ENCODE measurements at regions not wholly inside any gene's neighbourhood (a gene's known extent, or its start where the extent isn't known, plus 50 kb on each side); places are given as distances from the start of the nearest gene placed in this dataset.
"Not testable (repeated sequence)": the region's sequence is repeated elsewhere in the genome, so short reads cannot be mapped to it uniquely, and the experiment has no call there.

DNA sequence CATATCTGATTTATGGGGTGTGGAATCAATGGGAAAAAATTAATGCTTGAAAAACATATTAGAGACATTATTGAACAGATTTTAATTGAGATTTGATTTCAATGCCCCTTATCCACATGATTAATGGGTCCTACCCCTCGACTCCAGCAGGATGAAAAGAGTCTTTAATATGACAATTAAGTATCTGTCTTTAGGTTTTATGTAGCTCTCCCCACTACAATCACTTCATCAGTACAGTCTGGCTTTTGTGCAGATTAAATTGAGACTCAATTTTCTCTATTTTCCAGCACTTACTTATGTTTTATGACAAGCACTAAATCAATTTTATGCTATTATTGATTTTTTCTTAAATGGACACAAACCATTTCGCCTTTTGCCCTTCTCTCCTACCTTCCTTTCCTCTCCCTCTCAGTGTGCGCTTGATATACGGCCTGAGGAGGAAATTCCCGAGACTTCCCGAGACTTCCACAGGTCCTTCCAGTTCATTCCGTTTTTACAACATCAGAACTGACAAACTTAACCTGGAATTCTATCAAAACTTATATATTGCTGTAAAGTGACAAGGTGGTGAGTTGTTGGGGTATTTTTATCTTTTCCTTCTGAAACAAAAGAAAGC, 555.1 kb upstream of the SALL3 start:
- intact Hi-C loops (cut with DNase I), result no loop called here
- DNase-seq (ENCODE audit: low spot score), result no peak

DNA sequence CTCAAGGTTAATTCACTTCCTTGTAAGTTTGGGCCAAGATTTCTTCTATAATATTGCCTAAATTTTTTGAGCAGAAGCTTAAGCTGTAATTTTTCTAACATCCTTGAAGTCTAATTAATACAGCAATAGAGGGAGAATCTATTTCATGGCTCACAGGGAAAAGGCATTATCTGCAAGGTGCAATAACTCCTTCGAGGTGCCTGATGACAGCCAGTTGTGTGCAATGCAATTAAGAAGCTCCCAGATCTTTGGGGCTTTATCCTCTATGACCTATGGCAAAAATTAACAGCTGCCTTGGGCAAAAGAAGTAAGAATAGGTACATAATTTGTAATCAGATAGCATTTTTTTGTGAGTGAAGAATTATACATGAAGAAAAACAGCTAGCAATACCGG, 554.6 kb upstream of the SALL3 start:
- DNase-seq (ENCODE audit: low spot score), result no peak
- intact Hi-C loops (cut with DNase I), result no loop called here

DNA sequence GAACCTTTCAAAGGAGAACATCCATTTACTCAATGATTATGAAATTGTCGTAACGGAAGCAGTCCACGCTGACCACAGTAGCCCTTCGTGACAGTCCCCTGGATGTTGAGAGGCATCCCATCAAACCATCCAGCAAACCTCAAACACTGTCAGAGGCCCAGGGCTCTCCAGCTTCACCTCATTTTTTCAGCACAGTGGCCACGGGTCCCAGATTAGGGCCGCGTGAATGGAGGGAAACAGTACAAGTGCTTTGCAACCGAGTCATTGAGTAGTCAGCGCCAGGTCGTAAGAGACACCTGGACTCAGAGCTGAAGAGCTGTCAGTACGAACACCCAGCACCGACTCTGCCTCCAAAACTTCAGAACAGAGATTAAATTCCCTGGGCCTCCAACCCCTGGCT, 552.5 kb upstream of the SALL3 start:
- intact Hi-C loops (cut with DNase I), result no loop called here
- no peak for DNase-seq (ENCODE audit: low spot score)

DNA sequence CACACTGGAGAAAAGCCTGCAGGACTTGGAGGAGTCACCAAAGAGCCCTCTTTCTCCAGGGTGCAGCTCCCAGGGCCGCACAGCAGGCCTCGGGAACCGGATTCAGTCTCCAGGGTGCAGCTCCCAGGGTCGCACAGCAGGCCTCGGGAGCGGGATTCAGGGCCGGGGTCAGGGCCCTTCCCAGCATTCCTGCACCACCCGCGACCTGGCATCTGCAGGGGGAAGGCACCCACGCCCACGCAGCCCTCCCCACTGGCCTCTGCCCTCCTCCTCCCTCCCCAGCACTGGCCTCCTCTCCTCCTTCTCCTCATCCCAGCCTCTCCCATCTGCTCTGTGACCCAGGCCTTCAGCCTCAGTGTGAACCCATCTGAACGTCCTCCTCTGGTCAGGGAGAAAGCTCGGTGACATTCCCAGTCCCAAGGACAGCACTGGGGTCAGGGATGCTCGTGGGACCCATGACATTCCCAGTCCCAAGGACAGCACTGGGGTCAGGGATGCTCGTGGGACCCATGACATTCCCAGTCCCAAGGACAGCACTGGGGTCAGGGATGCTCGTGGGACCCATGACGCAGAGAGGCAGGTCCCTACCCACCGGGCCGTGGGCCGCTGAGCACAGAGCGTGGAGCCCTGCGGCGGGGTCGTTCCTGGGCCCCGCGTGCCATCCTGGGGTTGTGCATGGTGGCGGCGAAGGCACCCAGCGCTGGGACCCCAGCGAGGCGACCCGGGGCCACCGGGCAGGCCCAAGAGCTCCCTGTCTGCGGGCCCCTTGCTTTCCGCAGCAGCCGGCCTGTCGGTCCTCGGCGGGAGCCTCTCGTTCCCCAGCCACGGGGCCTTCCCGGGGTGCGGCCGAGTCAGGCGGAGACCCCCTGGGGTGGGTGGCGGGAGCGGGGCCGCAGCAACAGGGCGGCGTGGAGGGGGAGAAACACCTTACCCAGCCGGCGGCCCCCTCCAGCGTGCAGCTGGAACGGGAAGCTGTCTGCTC, 550.2 kb upstream of the SALL3 start:
- intact Hi-C loops (cut with DNase I), result no loop called here
- DNase-seq (ENCODE audit: low spot score), result no peak

DNA sequence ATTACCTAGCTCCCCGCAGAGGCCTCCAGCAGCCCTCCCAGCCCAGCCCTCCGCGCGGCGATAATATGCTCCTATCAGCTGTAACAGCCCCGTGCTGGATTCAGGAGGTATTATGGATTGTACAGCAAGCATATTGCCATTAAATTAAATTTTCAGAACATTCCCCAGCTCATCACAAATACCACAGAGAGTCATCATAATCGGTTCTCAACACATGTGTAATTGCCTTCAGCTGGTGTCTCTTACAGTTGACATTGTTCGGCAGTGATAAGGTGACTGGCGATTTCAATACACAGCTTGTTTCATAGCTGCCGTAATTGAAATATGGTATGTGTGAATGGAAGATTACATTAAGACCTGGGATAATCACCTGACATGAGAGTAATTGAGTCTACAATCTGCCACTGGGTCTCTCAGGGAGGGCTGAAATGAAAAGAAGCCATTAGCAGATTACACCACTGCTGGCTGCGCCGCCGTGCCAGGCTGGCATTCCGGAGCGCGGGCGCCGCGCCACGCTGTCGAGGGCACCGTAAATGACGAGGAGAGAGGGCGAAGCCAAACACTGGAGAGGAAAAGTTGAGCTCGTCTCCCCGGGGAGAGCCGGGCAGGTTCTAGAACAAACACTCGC, 549.4 kb upstream of the SALL3 start:
- no peak for DNase-seq (ENCODE audit: low spot score)
- intact Hi-C loops (cut with DNase I), result no loop called here

DNA sequence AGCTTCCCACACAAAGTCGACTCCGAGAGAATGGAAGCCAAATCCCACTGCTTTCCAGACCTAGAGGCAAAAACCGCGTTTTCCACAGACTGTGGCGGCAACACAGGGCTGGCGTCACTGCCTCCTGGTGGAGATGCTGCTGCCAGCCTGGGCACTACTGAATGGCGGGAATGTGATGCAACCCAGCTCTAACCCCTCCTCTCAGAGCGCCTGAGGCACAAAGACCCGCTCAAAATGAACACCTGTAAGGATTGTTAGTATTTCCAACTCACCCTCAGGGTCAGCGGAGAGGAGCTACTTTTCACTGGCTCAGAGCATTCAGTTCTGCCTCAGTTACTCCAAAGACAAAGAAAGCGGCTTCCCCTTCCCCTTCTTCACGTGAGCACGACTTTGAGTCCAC, 548.0 kb upstream of the SALL3 start:
- DNase-seq (ENCODE audit: low spot score), result no peak
- intact Hi-C loops (cut with DNase I), result no loop called here

DNA sequence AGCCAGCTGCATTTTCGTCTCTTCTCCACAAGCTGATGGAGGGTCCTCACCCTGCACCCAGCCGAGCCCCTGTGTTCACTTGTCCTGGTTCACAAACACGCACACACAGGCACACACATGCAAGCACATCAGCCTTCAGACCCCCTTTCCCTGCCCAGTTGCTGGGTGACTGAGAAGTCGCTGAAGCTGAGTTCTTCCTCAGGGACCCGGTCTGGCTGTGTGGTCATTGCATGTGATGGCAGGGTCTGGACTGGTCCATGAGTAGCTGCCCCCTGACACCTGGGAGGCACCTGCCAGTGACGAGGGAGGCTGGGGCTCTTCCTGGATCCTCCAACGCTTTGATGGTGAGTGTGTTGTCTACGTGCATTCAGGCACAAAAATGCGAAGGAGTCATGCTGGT, 546.1 kb upstream of the SALL3 start:
- no peak for DNase-seq (ENCODE audit: low spot score)
- intact Hi-C loops (cut with DNase I), result no loop called here

DNA sequence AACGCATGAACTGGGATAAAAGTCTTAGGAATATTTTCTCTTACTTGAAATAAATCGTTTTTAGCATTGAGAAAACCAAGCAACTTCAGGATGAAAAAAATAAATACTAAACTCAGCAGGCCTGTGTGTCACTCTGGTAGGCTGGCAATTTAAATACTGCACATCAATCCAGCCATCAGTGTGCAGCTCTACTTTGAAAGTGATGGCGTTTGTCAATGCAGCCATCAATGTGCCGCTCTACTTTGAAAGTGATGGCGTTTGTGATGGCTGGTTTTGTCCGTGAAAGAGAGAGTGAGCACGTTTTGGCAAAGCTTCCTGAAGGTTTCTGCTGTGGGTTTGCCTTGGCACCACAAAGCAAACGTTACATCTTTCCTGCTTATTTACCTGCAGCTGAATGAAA, 543.5 kb upstream of the SALL3 start:
- no peak for DNase-seq (ENCODE audit: low spot score)
- intact Hi-C loops (cut with DNase I), result no loop called here

DNA sequence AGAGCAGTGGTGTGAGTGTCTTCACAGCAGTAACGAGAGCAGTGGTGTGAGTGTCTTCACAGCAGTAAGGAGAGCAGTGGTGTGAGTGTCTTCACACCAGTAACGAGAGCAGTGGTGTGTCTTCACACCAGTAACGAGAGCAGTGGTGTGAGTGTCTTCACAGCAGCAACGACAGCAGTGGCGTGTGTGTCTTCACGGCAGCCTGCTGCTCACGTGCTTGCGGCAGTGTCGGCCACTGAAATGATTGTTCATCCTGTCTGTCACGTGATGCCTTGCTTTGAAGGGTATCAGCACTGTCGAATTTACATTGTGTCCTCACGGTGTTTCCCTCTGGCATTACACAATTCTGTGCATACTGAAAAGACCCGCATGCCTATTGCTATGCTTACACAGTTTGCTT, 541.4 kb upstream of the SALL3 start:
- intact Hi-C loops (cut with DNase I); DNase-seq (ENCODE audit: low spot score): not testable (repeated sequence)

DNA sequence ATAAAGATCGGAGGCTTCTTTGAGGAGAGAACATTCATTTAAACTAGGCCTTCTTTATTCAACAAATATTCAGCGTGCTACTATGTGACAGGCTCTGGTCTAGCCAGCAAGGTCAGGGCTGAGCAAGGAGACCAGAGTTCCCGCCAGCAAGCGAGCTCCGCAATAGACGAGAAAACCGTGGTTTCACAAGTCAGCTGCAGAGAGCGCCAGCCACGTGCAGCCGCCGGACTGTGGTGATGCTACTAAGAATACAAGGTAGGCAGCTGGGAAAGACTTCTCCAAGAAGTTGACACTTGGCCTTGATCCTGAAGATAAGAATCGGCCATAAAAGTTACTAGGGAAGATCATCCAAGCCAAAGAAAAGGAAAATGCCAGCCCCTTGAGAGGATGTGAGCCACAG, 533.7 kb upstream of the SALL3 start:
- intact Hi-C loops (cut with DNase I), result no loop called here

DNA sequence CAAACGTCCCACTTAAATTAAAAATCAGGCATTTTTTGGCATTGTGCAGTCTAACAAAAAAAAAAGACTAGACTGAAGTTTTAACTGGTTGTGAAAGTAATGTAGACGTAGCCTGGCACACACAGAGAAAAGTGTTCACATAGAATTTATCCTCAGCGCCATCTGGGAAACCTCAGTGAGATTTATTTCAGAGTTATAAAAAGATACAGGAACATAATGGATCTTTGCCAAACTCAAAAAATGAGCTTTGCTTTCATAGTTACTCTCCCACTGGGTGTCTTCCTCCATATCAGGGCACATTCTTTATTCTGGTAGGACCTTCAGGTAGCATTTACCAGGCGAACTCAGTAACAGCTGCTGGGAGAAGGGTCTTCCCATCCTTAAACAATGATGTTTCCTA, 532.4 kb upstream of the SALL3 start:
- DNase-seq (ENCODE audit: low spot score), result no peak
- intact Hi-C loops (cut with DNase I), result no loop called here

More for the DNA sequence above, 533.7 kb upstream of the SALL3 start:
- no peak for DNase-seq (ENCODE audit: low spot score)

DNA sequence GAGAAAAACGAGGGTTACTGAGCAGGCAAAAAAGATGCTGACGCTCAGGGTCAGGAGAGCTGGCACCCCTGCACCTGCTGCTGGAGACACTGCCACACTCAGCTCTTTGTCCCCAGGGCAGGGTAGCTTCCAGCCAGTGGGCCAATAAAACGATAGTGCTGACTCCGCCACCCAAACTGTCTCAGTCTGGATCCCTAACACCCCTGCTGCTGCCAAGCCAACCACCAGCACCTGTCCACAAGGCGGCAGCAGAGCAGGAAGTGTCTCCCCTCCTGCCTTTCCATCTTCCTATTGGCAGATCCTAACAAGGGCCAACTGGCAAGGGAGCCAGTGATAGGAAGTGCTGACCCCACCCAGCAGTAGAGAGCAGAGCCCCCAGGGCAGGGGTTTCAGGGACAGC, 531.5 kb upstream of the SALL3 start:
- intact Hi-C loops (cut with DNase I), result no loop called here
- DNase-seq (ENCODE audit: low spot score), result no peak

DNA sequence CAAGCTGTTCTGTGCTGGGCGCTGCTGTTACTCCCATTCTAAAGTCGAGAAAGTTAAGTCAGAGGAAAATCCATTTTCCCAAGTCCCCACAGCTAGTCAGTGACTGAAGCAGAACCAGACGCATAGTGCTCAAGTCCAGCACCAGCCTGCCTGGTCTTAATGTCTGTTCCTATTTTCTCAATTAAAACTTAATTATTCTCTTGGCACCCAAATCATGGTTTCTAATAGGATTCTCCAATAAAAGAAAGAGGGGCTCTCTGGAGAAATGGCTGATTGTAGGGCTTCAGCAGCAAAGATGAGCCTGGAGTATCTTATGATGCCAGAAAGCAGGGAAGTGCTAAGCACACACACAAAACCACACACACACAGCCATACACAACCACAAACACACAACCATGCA, 531.0 kb upstream of the SALL3 start:
- DNase-seq (ENCODE audit: low spot score), result no peak
- intact Hi-C loops (cut with DNase I), result no loop called here

DNA sequence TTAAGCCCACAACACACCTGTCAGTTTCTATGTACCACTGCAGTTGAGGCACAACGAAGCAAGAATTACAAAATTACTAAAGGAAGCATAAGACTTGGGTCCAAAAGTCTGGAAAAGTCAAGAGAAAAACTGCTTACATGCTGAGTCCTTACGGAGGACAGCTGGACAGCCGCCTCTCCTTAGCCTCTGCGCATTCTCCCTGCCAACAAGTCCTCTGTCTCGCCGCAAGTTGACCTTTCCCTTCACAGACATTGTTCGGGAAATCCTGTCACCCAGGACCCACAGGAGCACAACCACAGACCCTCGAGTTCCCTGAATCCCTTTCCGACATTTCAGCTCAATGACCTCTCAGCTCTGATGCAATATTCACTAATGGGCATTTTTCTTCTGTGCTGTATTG, 525.4 kb upstream of the SALL3 start:
- DNase-seq (ENCODE audit: low spot score), result no peak
- intact Hi-C loops (cut with DNase I), result no loop called here

DNA sequence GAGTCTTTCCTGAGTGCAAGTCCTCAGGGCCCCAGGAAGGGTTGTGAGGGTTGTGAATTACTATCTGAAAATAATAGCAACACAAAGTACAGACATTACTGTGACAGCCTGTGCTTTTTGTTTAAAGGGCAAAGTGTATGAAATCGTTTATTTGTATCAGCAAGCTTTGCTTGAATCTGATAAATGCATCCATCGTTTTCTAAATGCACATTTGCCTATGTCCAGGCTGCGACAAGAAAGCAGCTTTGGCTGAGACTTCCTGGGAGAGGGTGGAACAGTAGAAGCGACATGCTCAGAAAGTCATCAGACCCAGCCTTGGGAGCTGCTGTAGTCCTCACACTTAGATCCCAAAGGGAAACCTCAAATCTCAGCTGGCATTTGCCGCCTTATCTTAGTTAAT, 524.2 kb upstream of the SALL3 start:
- DNase-seq (ENCODE audit: low spot score), result no peak
- intact Hi-C loops (cut with DNase I), result no loop called here

DNA sequence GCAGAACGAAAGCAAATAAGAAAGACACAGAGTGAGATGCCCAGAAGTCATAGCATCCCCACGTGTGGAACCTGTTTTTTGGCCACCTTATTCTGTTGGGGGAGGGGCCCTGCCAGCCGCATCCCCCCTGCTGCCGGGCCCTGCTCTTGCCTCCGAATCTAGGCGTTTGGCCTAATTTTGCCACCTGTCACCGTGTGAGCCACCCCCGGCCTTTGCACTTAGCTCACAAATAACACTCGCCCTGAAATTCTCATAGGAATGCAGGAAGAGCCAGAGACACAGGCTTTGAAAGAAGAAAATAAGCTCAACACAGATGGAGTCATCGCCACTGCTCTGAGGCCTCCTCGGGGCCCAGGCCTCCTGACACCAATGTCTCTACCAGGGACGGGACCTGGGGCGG, 522.6 kb upstream of the SALL3 start:
- DNase-seq (ENCODE audit: low spot score), result no peak
- intact Hi-C loops (cut with DNase I), result no loop called here

DNA sequence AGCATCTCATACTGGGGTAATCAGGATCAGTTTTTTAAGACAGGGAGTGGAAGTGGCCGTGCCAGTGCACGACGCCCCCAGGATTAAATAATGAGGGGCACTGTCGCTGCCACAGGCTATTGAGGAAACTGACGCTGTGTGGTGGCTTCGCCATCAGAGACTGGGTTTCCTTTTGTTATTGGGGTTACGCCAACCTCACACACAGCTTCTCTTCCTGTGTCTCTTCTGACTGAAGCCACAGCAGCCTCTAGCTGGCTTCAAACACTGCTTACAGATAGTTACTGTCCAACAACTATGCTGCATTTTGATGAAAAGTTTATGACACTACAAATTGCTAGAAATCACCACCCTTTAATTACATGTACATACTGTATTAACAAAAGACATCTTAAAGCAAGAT, 521.9 kb upstream of the SALL3 start:
- DNase-seq (ENCODE audit: low spot score), result no peak
- intact Hi-C loops (cut with DNase I), result no loop called here

DNA sequence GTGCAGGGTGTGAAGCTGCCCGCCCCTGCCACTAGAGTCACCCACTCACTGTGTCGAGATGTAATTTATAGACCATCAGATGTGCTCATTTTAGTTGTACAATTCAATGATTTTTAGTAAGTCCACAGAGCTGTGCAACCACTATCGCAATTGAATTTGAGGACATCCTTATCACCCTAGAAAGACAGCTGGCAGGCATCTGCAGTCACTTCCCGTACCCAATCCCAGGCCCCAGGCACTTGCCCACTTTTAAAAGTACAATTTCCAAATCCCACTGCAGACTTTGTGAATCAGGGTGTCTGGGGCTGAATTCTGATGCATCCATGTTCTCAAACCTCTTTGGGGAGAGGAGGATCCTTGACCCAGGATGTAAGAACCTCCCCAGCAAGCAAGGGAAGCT, 521.3 kb upstream of the SALL3 start:
- no peak for DNase-seq (ENCODE audit: low spot score)
- intact Hi-C loops (cut with DNase I), result no loop called here

DNA sequence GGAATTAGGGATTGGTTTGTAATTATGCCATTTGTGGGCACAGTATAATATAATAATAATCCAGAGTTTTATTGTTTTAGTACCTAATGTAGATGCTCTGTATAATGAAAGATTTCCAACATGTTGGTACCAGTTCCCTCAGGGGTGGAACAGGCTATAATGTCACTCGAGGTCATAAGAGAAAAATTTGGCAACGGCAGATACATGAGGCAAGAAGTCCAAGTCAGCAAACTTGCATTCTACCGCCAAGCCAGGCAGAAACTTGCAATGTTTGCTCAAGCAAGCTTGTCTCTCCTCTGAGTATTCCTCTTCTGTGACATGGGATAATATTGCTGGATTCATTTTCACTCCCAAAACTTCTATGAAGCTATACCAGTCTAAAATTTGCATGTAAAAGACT, 520.0 kb upstream of the SALL3 start:
- DNase-seq (ENCODE audit: low spot score), result no peak
- intact Hi-C loops (cut with DNase I), result no loop called here

DNA sequence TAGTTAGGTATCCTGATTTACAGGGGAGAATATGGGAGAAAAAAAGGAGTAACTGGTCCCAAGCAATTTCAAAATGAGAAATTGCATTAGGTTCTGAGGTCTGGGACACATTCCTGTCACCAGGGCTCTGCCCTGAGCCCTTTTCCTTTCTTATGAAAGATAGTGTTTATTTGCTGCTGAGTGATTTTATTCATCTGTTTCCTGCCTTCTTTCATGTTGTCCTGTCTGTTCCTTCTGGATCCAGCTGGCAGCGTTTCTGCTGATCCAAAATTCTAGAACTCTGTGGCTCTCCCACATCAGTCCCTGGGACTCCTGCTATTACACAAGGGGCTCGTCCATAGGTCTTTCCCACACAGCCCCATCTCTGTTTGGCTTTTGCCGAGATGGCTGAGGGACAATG, 519.1 kb upstream of the SALL3 start:
- intact Hi-C loops (cut with DNase I), result no loop called here
- no peak for DNase-seq (ENCODE audit: low spot score)

DNA sequence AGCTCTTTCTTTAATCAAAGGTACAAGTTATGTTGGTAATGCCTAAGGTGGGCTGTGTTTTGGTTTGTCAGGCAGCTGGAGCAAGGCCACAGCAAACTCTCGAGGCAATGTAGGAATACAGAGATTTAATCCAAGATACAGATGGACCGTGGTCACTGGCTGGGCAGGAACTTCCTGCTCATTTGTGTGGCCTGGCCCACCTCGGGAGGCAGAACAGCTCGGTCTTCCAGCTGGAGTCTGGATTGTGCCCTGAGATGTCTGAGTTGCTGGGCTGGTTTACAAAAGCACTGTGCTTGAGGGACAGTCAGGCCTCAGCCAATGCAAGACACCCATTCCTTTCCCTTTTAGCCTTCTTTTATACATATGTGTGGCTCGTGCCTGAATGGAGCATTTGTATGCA, 506.1 kb upstream of the SALL3 start:
- intact Hi-C loops (cut with DNase I), result no loop called here

More for the DNA sequence above, 506.1 kb upstream of the SALL3 start:
- no peak for DNase-seq (ENCODE audit: low spot score)
